ENCODE measurements at regions not wholly inside any gene's neighbourhood (a gene's known extent, or its start where the extent isn't known, plus 50 kb on each side); places are given as distances from the start of the nearest gene placed in this dataset.

- 80% methylated on average over 4 of the region's 4 CpGs; no CpG with 5 or more reads in 1 of the 2 experiments for WGBS, 2 experiments (ENCODE audit: extremely low coverage in 1 of 2, insufficient coverage in 1 of 2, insufficient read length in 1 of 2, insufficient replicate concordance in 2 of 2, low coverage in 1 of 2, low lambda C conversion rate in 2 of 2, missing lambda C conversion rate in 1 of 2)
- no peak overlapping the region for H3K9ac ChIP-seq (replicated peaks in 1 of 4; ENCODE audit: extremely low read depth in 1 of 4, low read depth in 3 of 4, low read length in 3 of 4)
- H4K91ac ChIP-seq (replicated peaks; ENCODE audit: insufficient read length, low read length): no peak overlapping the region
- no peak overlapping the region for H3K14ac ChIP-seq (ENCODE audit: insufficient read length)
- FAIRE-seq (no peak), DNase-seq (ENCODE audit: low read depth in 1 of 2, low spot score in 2 of 2) (no peak)
- no peak overlapping the region for H3K23ac ChIP-seq (ENCODE audit: insufficient read length)
- peaks cover 0 to 4% (median 0%) of the 10 kb centered on the region in 4 experiments; a peak in 3 of 7 replicates for H3K27me3 ChIP-seq (replicated peaks in 1 of 4; ENCODE audit: control insufficient read depth in 3 of 4, extremely low read depth in 1 of 4, insufficient read depth in 3 of 4, low read length in 3 of 4)
- H2BK15ac ChIP-seq (ENCODE audit: low read length): no peak overlapping the region
- H3K4me1 ChIP-seq (replicated peaks in 1 of 4; ENCODE audit: control insufficient read depth in 3 of 4, insufficient read depth in 4 of 4, low read length in 3 of 4): peaks cover 0 to 10% (median 3%) of the 10 kb centered on the region in 4 experiments; a peak in 4 of 7 replicates
- no peaks in the 10 kb centered on the region for H3K9me3 ChIP-seq (ENCODE audit: insufficient read depth in 2 of 2, low read depth in 1 of 2, low read length in 1 of 2)
- H4K8ac ChIP-seq (ENCODE audit: extremely low read depth, insufficient read depth, low read length): no peak overlapping the region
- ChIA-PET POLR2A (ENCODE audit: partially characterized antibody) (no interaction called here), CTCF (ENCODE audit: partially characterized antibody) (interaction anchor here (0.9 to 1.1 kb wide), 2 partner anchors 20 to 438 kb away, joined by 3 to 4 read pairs; no protein-coding TSS in a partner anchor)
- H3K56ac ChIP-seq (replicated peaks; ENCODE audit: insufficient read length, low read depth, low read length): no peak overlapping the region
- H2BK20ac ChIP-seq (ENCODE audit: low read length): no peak overlapping the region
- no peak overlapping the region for H2BK120ac ChIP-seq (replicated peaks; ENCODE audit: low read depth, low read length)
- no peak overlapping the region for H2AFZ ChIP-seq (ENCODE audit: low read length)
- H2BK12ac ChIP-seq (ENCODE audit: low read depth, low read length): no peak overlapping the region
- H3K27ac ChIP-seq (ENCODE audit: low read depth, low read length): no peak overlapping the region
- no peaks in the 10 kb centered on the region for H3K23me2 ChIP-seq (ENCODE audit: low read depth, low read length)
- H2BK5ac ChIP-seq (ENCODE audit: low read depth, low read length): no peak overlapping the region
- H4K20me1 ChIP-seq (replicated peaks in 1 of 2; ENCODE audit: control insufficient read depth in 1 of 2, insufficient read depth in 2 of 2, low read length in 2 of 2): no peaks in the 10 kb centered on the region
- no peaks in the 10 kb centered on the region for H3K79me2 ChIP-seq (ENCODE audit: control insufficient read depth in 1 of 2, insufficient read depth in 2 of 2, low read length in 2 of 2)
- no peak overlapping the region for H3K18ac ChIP-seq (ENCODE audit: extremely low read depth, low read length)
- H4K5ac ChIP-seq (ENCODE audit: insufficient read length, low read depth, low read length): no peak overlapping the region
- H2AK5ac ChIP-seq (ENCODE audit: low read depth, low read length): no peak overlapping the region
- H3K4ac ChIP-seq (replicated peaks; ENCODE audit: insufficient read length, low read depth, low read length): no peak overlapping the region
- H3K36me3 ChIP-seq (ENCODE audit: control insufficient read depth in 2 of 4, insufficient read depth in 4 of 4, low read length in 3 of 4): no peaks in the 10 kb centered on the region; a peak in 2 of 8 replicates
- no peak overlapping the region for H3K4me2 ChIP-seq (ENCODE audit: insufficient read depth in 1 of 2, low read depth in 2 of 2, low read length in 2 of 2)
- no peaks in the 10 kb centered on the region for H3K79me1 ChIP-seq (ENCODE audit: low read depth, low read length)
- H3K4me3 ChIP-seq (ENCODE audit: extremely low read depth in 1 of 4, insufficient read depth in 2 of 4, low read depth in 3 of 4, low read length in 4 of 4): no peak overlapping the region
- TF ChIP-seq SP4 (IDR thresholded peaks at IDR 0.05; ENCODE audit: low read length) (no peak), CHD1 (IDR thresholded peaks at IDR 0.05; ENCODE audit: low read depth, low read length) (no peak), HDAC2 (IDR thresholded peaks at IDR 0.05; ENCODE audit: borderline replicate concordance in 1 of 2, low read depth in 2 of 2, low read length in 2 of 2) (no peak), EP300 (IDR thresholded peaks at IDR 0.05; ENCODE audit: borderline replicate concordance in 1 of 2, low read depth in 2 of 2, low read length in 2 of 2) (no peak), HDAC6 (IDR thresholded peaks at IDR 0.05; ENCODE audit: low read depth, low read length) (no peak), RXRA (IDR thresholded peaks at IDR 0.05; ENCODE audit: insufficient read depth, low read depth, low read length) (no peak), BACH1 (IDR thresholded peaks at IDR 0.05; ENCODE audit: low read length) (no peak), GTF2F1 (IDR thresholded peaks at IDR 0.05; ENCODE audit: borderline replicate concordance, low read depth, low read length) (no peak), SRF (IDR thresholded peaks at IDR 0.05; ENCODE audit: low read depth, low read length) (no peak), MAX (IDR thresholded peaks at IDR 0.05) (no peak), KDM5A (IDR thresholded peaks at IDR 0.05; ENCODE audit: low read length) (no peak), YY1 (IDR thresholded peaks at IDR 0.05; ENCODE audit: low read depth, low read length) (no peak), POLR2AphosphoS5 (IDR thresholded peaks at IDR 0.05; ENCODE audit: low read depth, low read length) (no peak), E2F6 (IDR thresholded peaks at IDR 0.05) (no peak)
These were observed 139.9 kb upstream of the ZNF644 start for GRCh38 chr1:91161749-91162148.

Measured in H1 (cell line).